ENCODE measurements at regions not wholly inside any gene's neighbourhood (a gene's known extent, or its start where the extent isn't known, plus 50 kb on each side); places are given as distances from the start of the nearest gene placed in this dataset.

GRCh38 chr2:144320491-144320890 lies 199.4 kb downstream of the ZEB2 start:
- Histone ChIP-seq H3K4me3 (ENCODE audit: low read depth, low read length) (no peak overlapping the region), H3K27ac (no peak overlapping the region), H3K36me3 (replicated peaks) (no peaks in the 10 kb centered on the region), H3K27me3 (replicated peaks) (no peaks in the 10 kb centered on the region)
- in situ Hi-C loops (cut with HindIII; ENCODE audit: low pct_ligation_motif_present, low sequenced_read_pairs), result no loop called here
- peak; percentile 39 for DNase-seq
- TF ChIP-seq, protein P1, sequence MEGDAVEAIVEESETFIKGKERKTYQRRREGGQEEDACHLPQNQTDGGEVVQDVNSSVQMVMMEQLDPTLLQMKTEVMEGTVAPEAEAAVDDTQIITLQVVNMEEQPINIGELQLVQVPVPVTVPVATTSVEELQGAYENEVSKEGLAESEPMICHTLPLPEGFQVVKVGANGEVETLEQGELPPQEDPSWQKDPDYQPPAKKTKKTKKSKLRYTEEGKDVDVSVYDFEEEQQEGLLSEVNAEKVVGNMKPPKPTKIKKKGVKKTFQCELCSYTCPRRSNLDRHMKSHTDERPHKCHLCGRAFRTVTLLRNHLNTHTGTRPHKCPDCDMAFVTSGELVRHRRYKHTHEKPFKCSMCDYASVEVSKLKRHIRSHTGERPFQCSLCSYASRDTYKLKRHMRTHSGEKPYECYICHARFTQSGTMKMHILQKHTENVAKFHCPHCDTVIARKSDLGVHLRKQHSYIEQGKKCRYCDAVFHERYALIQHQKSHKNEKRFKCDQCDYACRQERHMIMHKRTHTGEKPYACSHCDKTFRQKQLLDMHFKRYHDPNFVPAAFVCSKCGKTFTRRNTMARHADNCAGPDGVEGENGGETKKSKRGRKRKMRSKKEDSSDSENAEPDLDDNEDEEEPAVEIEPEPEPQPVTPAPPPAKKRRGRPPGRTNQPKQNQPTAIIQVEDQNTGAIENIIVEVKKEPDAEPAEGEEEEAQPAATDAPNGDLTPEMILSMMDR (IDR thresholded peaks at IDR 0.05; ENCODE audit: low read depth, low read length, missing control alignments), result no peak

DNA sequence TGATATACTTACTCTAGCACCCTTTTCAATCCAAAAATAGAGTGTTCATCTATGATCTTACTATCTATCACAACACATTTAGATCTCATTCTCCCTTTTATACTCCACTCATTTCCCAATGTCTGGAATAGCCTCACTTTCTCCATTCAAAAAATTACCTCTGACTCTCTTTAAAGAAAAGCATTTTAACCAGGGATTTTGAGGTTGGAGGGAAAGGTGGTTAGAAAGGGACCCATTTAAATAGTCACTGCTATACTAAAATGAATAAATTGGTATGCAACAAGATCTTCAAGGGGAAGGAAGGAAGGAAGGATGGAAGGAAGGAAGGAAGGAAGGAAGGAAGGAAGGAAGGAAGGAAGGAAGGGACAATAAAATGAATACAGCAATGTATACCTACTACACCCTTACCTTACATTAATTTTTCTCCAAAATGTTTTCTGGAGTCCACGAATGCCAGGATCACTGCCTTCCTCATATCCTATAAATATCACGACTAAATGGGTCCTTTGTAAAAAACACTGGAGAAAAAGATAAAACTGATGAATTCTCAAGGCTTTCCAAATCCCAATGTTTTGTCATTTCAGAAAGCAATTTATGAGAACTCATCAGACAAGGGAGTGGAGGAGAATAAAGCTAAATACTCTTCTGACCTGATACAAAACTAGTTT lies 202.7 kb downstream of the ZEB2 start:
- in situ Hi-C loops (cut with HindIII; ENCODE audit: low pct_ligation_motif_present, low sequenced_read_pairs), result no loop called here
- H3K27ac ChIP-seq, result no peak overlapping the region
- DNase-seq, result no peak
- no peaks in the 10 kb centered on the region for H3K27me3 ChIP-seq (replicated peaks)
- H3K4me3 ChIP-seq (ENCODE audit: low read depth, low read length), result no peak overlapping the region
- TF ChIP-seq, protein P1 (IDR thresholded peaks at IDR 0.05; ENCODE audit: low read depth, low read length, missing control alignments), result no peak
- no peaks in the 10 kb centered on the region for H3K36me3 ChIP-seq (replicated peaks)

DNA sequence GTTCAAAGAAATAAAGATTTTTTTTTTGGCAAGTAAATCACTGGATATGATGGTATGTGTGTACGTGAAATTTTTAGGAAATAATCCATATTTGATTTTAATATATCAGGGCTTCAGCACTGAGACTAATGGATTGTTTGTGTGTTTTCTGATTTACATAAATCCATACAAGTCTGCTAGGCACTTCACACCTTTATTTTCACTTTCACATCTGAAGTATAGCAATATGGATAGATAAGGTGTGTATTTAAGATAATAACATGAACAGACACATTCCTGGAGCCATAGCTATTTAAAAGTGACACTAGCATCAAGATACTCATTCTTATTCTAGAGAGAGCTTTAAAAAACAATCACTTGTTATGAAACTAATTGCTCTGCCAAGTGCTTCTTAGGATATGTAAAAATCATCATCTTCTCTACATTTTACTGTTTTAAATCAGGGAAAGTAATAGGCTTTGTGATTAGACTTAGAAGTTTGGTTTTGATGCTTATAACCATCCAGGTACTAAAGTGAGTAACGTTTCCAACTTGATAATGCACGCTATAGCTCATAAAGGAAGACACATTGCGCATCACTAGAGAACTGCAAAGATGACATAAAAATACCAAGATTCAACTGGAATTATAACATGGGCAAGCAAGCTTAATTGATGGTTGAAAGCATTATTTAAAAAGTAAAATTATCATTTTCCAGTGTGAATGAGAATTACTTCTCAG lies 208.9 kb downstream of the ZEB2 start:
- Histone ChIP-seq H3K36me3 (replicated peaks) (no peaks in the 10 kb centered on the region), H3K27ac (no peak overlapping the region), H3K27me3 (replicated peaks) (no peaks in the 10 kb centered on the region), H3K4me3 (ENCODE audit: low read depth, low read length) (no peak overlapping the region)
- no peak for DNase-seq
- in situ Hi-C loops (cut with HindIII; ENCODE audit: low pct_ligation_motif_present, low sequenced_read_pairs), result no loop called here
- TF ChIP-seq, protein P1 (IDR thresholded peaks at IDR 0.05; ENCODE audit: low read depth, low read length, missing control alignments), result no peak

DNA sequence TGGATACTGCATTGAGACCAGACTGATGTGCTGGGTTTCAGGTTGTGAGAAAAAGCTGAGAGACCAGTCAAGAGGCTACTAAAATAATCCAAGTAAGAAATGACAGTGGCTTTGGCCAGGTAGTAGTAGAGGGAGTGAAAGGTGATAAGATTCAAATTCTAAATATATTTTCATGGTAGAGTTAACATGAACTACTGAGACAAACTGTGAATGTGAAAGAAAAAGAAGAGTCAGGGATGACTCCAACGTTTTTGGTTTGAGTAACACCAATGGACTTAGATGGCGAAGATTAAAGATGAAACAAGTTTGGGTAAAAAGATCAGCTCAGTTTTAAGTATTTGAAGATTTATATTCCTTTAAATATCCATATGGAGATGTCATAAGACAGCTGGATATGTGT lies 209.4 kb downstream of the ZEB2 start:
- H3K27ac ChIP-seq, result no peak overlapping the region
- in situ Hi-C loops (cut with HindIII; ENCODE audit: low pct_ligation_motif_present, low sequenced_read_pairs), result no loop called here
- TF ChIP-seq, protein P1 (IDR thresholded peaks at IDR 0.05; ENCODE audit: low read depth, low read length, missing control alignments), result no peak
- H3K36me3 ChIP-seq (replicated peaks), result no peaks in the 10 kb centered on the region
- H3K27me3 ChIP-seq (replicated peaks), result no peaks in the 10 kb centered on the region
- no peak for DNase-seq
- no peak overlapping the region for H3K4me3 ChIP-seq (ENCODE audit: low read depth, low read length)

GRCh38 chr2:144307711-144308110 lies 212.2 kb downstream of the ZEB2 start:
- H3K27me3 ChIP-seq (replicated peaks), result no peaks in the 10 kb centered on the region
- TF ChIP-seq, protein P1 (IDR thresholded peaks at IDR 0.05; ENCODE audit: low read depth, low read length, missing control alignments), result no peak
- in situ Hi-C loops (cut with HindIII; ENCODE audit: low pct_ligation_motif_present, low sequenced_read_pairs), result no loop called here

More at GRCh38 chr2:144307711-144308110, 212.2 kb downstream of the ZEB2 start:
- DNase-seq, result no peak
- H3K36me3 ChIP-seq (replicated peaks), result no peaks in the 10 kb centered on the region
- no peak overlapping the region for H3K4me3 ChIP-seq (ENCODE audit: low read depth, low read length)
- H3K27ac ChIP-seq, result no peak overlapping the region

Measured in brain microvascular endothelial cell (primary cell).